Mucosa of stomach (tissue), 1 donor: ENCODE measurements at regions not wholly inside any gene's neighbourhood (a gene's known extent, or its start where the extent isn't known, plus 50 kb on each side); places are given as distances from the start of the nearest gene placed in this dataset.

Experiments used
- H3K27me3 ChIP-seq: one replicate; pipeline ENCODE4 v1.7.0; 2013; ENCODE audit warnings: mild to moderate bottlenecking, low read length; ENCODE audit not compliant: control insufficient read depth, insufficient read depth
- H3K36me3 ChIP-seq: one replicate; pipeline ENCODE4 v1.7.0; 2013; ENCODE audit warnings: low read length; ENCODE audit not compliant: control insufficient read depth, insufficient read depth
- H3K4me1 ChIP-seq: one replicate; pipeline ENCODE4 v1.7.0; 2013; ENCODE audit warnings: mild to moderate bottlenecking, low read length; ENCODE audit not compliant: control insufficient read depth, insufficient read depth
- H3K4me3 ChIP-seq: one replicate; pipeline ENCODE4 v1.7.0; 2013; ENCODE audit warnings: low read length
- H3K9ac ChIP-seq: one replicate; pipeline ENCODE4 v1.7.0; 2013; ENCODE audit warnings: mild to moderate bottlenecking, low read length, moderate library complexity
- H3K9me3 ChIP-seq: one replicate; pipeline ENCODE4 v1.7.0; 2013; ENCODE audit warnings: mild to moderate bottlenecking, low read length, moderate library complexity; ENCODE audit not compliant: control insufficient read depth
- donor health status: Pancreatic carcinoma.

DNA sequence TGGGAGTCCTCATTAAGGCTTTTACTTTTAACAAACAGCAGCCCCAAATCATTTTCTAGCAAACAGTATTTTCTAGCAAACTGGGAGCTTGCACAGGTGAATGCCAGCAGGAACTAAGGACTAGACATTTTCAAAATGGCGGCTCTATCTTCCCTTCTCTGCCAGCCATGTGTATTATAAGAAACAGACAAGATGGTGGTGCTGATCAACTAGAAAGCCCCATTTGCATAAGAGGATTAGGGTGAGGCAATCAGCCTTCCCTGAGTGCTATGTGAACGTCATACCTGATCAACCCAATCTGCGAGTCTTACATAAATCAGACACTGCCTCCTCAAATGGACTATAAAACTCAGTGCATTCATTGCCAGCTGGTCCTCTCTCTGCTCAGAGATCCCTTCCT is 479.6 kb downstream of the IPMK start:
- no peaks in the 10 kb centered on the region for H3K27me3 ChIP-seq
- H3K4me1 ChIP-seq: no peaks in the 10 kb centered on the region
- H3K4me3 ChIP-seq: no peak overlapping the region
- H3K36me3 ChIP-seq: no peaks in the 10 kb centered on the region
- H3K9ac ChIP-seq: no peak overlapping the region
- no peaks in the 10 kb centered on the region for H3K9me3 ChIP-seq

DNA sequence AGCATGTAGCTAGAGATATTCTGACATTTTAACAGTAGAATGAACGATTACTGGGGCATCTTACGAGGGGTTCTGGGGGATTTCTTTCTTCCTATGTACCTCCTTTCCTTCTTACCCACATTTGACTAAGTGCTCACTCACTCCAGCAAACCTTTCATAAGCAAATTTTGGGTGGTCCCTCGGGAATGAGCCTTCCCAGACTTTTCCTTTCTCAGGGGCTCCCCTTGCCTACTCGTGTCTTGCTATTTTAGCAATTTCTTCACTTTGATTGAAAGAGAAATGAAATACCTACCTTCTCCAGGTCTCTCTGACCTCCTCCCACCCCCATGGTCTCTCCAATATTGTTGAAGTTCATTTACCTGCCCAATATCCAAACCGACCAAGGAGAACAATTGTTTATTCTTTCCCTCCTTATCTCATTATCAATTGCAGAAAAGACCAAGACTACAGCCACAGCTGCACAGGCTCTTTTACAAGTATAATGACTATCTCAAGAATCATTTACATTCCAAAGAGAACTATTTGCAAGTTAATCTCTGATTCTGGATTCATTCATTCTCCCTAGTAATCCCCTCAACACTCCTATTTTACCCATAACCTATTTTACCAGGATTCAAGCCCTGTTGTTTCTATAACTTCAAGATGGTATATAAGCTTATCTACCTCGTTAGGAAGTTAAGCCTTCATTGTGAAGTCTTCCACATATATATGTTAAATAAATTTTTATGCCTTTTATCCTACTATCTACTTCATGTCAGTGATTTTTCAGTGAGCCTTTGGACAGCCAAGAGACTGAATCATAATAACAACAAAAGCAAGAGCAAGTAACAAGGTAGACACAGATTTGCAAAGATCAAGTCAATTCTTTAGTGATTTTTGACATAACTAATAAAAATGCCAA is 480.6 kb downstream of the IPMK start:
- Histone ChIP-seq H3K4me1 (no peaks in the 10 kb centered on the region), H3K4me3 (no peak overlapping the region), H3K9ac (no peak overlapping the region), H3K27me3 (no peaks in the 10 kb centered on the region), H3K9me3 (no peaks in the 10 kb centered on the region), H3K36me3 (no peaks in the 10 kb centered on the region)

DNA sequence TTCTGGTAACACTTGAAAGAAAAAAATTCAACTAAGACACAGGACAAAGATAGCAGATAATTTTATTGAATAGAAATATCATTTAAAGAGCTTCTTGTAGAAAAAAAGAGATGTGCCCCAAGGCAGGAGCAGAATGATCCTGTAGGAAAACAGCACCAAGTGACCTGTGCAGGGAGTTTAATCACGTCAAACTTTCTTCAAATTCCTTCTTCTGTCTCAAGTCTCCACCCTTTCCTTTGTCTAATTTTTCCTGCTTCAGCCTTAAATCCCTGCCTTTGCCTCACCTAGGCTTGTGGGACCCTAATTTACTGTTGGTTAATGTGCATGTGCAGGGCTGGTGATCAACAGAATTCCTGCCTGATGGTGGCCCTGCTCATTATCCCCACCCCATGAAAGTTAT is 481.4 kb downstream of the IPMK start:
- H3K36me3 ChIP-seq: no peaks in the 10 kb centered on the region
- no peaks in the 10 kb centered on the region for H3K27me3 ChIP-seq
- no peaks in the 10 kb centered on the region for H3K9me3 ChIP-seq
- no peak overlapping the region for H3K9ac ChIP-seq
- no peaks in the 10 kb centered on the region for H3K4me1 ChIP-seq
- H3K4me3 ChIP-seq: no peak overlapping the region

DNA sequence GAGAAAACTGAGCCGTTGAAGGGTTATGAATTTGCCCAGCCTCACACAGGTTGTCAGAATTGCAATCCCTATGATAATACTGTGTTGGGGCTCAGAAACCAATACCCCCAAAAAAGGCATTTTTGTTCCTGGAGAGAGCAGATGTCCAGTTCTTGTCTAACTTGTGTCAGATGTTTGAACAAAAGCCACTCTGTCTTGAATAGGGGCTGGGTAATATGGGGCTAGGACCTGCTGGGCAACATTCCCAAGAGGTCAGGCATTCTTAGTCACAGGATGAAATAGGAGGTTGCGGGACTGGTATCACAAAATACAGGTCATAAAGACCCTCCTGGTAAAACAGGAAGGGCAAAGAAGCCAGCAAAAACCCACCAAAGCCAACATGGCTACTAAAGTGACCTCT is 482.1 kb downstream of the IPMK start:
- H3K27me3 ChIP-seq: no peaks in the 10 kb centered on the region
- no peak overlapping the region for H3K4me3 ChIP-seq
- no peaks in the 10 kb centered on the region for H3K36me3 ChIP-seq
- no peak overlapping the region for H3K9ac ChIP-seq
- no peaks in the 10 kb centered on the region for H3K9me3 ChIP-seq
- no peaks in the 10 kb centered on the region for H3K4me1 ChIP-seq

DNA sequence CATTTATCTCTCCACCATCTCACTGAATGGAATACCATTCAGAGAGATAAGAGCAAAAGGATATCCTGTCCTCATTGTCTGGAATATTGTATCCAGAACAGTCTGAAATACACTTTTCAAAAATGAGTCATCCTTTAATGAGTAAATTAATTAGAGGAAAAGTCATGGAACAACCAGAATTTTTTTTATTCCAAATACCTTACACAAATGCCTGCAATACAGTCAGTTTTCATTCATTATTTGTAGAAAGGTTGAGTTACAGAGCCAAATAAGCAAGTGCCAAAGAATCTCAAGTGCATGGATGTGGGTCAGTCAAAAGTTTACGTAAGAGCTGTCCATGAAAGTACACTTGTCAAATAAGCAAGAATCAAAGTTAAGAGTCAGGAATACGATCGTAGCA is 482.6 kb downstream of the IPMK start:
- Histone ChIP-seq H3K36me3 (no peaks in the 10 kb centered on the region), H3K9ac (no peak overlapping the region), H3K27me3 (no peaks in the 10 kb centered on the region), H3K4me1 (no peaks in the 10 kb centered on the region), H3K9me3 (no peaks in the 10 kb centered on the region), H3K4me3 (no peak overlapping the region)

DNA sequence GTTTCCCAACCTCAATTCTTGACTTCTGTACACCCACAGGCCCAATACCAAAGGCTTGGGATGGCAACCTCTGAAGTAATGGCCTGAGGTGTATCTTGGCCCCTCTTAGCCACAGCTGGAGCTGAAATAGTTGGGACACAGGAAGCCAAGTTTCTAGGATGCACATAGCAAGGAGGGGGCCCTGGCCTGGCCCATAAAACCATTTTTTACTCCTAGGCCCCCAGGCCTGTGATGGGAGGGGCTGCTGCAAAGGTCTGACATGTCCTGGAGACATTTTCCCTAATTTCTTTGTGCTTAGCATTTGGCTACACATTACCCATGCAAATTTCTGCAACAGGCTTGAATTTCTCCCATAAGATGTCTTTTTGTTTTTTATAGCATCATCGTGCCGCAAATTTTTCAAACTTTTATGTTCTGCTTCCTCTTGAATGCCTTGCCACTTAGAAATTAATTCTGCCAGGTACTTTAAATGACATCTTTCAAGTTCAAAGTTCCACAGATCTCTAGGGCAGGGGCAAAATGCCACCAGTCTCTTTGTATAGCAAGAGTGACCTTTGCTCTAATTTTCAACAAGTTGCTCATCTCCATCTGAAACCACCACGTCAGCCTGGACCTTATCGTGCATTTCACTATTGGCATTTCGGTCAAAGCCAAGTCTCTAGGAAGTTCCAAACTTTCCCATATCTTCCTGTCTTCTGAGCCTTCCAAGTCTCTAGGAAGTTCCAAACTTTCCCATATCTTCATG is 490.8 kb downstream of the IPMK start:
- no peak overlapping the region for H3K4me3 ChIP-seq
- H3K9ac ChIP-seq: no peak overlapping the region
- H3K9me3 ChIP-seq: no peaks in the 10 kb centered on the region
- H3K36me3 ChIP-seq: no peaks in the 10 kb centered on the region
- H3K4me1 ChIP-seq: no peaks in the 10 kb centered on the region
- H3K27me3 ChIP-seq: no peaks in the 10 kb centered on the region

DNA sequence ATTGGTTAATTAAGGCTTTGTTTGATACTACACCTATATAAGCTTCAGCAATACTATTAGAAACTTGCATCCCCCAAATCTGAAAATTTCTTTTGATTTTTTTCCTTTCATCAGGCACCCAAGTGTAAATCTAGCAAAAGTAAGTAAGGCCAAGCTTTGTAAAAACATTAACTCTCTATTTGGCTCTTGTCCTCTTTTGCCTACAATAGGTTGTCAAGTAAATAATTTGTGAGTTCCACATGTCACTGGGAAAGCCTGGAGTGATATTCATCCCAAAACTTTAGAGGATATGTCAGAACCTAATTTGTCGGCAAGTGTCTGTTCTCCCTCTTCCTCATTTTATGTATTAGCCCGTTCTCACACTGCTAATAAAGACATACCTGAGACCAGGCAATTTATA is 492.4 kb downstream of the IPMK start:
- no peaks in the 10 kb centered on the region for H3K36me3 ChIP-seq
- no peak overlapping the region for H3K4me3 ChIP-seq
- H3K27me3 ChIP-seq: no peaks in the 10 kb centered on the region
- H3K9me3 ChIP-seq: no peaks in the 10 kb centered on the region
- no peak overlapping the region for H3K9ac ChIP-seq
- no peaks in the 10 kb centered on the region for H3K4me1 ChIP-seq

DNA sequence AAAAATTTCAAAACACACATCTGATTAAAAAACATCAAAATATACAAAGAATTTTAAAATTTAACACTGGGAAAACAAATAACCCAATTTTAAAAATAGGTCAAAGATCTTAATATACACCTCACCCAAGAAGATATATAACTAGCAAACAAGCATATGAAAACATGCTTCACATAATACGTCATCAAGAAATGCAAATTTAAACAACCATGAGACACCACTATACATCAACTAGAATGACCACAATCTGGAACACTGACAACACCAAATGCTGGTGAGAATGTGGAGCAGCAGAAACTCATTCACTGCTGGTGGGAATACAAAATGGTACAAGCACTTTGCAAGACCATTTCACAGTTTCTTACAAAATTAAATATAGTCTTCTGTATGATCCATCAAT is 498.4 kb downstream of the IPMK start:
- Histone ChIP-seq H3K4me1 (no peaks in the 10 kb centered on the region), H3K9me3 (no peaks in the 10 kb centered on the region), H3K27me3 (no peaks in the 10 kb centered on the region), H3K4me3 (no peak overlapping the region), H3K36me3 (no peaks in the 10 kb centered on the region), H3K9ac (no peak overlapping the region)

DNA sequence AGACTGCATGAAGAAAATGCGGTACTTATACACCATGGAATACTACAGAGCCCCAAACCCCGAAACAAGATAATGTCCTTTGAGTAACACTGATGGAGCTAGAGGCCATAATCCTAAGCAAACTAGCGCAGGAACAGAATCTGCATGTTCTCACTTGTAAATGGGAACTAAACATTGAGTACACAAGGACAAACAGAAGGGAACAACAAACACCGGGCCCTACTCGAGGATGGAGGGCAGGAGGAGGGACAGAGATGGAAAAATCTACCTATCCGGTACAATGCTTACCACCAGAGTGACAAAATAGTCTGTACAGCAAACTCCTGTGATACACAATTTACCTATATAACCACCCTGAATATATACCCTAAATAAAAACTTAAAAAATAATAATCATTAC is 507.9 kb downstream of the IPMK start:
- H3K9ac ChIP-seq: no peak overlapping the region
- H3K4me1 ChIP-seq: no peaks in the 10 kb centered on the region
- no peaks in the 10 kb centered on the region for H3K36me3 ChIP-seq
- H3K27me3 ChIP-seq: no peaks in the 10 kb centered on the region
- H3K4me3 ChIP-seq: no peak overlapping the region
- H3K9me3 ChIP-seq: no peaks in the 10 kb centered on the region

DNA sequence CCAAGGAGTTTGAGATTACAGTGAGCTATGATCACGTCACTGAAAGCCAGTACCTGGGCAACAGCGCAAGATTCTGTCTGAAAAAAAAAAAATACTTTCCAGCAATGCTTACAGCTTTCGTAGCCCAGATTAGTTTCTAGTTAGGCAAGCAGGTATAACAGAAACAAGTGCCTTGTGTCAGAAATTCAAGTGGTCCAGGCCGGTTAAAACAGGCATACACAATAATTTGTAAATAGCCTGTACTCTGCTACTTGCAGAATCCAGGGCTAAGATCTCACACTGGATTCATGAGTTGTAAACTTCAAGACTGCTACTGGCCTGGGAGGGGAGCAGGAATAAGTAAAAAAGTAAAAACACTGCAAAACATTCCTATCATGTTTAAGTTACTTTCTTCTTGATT is 512.9 kb downstream of the IPMK start:
- no peaks in the 10 kb centered on the region for H3K27me3 ChIP-seq
- H3K4me1 ChIP-seq: no peaks in the 10 kb centered on the region
- no peaks in the 10 kb centered on the region for H3K9me3 ChIP-seq
- no peak overlapping the region for H3K4me3 ChIP-seq
- no peak overlapping the region for H3K9ac ChIP-seq
- no peaks in the 10 kb centered on the region for H3K36me3 ChIP-seq

DNA sequence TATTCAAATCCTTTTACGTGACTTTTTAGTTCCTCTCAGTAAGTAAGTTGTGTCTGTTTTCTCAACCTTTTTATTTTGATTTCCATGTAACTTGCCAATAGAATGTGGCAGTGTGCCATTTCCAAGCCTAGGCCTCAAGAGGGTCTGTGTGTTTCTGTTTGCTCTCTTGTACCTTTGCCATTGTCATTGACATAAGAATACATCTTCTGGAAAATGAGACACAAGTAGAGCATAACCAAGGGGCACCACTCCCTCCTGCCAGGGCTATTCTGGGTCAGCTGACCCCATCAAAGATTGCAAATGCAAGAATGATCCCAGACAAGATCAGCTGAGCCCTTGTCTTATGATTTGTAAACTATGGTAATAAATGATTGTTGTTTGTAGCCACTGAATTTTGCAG is 524.0 kb downstream of the IPMK start:
- no peaks in the 10 kb centered on the region for H3K4me1 ChIP-seq
- no peak overlapping the region for H3K4me3 ChIP-seq
- no peaks in the 10 kb centered on the region for H3K9me3 ChIP-seq

DNA sequence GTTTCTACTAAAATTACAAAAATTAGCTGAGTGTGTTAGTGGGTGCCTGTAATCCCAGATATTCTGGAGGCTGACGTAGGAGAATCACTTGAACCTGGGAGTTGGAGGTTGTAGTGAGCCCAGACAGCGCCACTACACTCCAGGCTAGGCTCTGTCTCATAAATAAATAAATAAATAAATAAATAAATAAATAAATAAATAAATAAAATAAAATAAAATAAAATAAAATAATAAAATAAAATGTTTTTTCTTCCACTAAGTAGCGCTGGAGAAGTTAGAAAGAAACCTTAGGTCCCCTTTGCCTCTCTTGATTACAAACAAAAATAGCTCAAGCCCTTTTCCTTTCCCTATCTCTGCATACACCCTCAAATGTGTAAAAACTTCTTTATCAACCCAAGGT is 525.9 kb downstream of the IPMK start:
- no peaks in the 10 kb centered on the region for H3K27me3 ChIP-seq
- H3K9me3 ChIP-seq: no peaks in the 10 kb centered on the region
- no peaks in the 10 kb centered on the region for H3K36me3 ChIP-seq
- no peak overlapping the region for H3K9ac ChIP-seq
- no peaks in the 10 kb centered on the region for H3K4me1 ChIP-seq
- no peak overlapping the region for H3K4me3 ChIP-seq

More for the DNA sequence above, 524.0 kb downstream of the IPMK start:
- no peaks in the 10 kb centered on the region for H3K27me3 ChIP-seq
- no peaks in the 10 kb centered on the region for H3K36me3 ChIP-seq
- no peak overlapping the region for H3K9ac ChIP-seq
